ENCODE measurements at regions not wholly inside any gene's neighbourhood (a gene's known extent, or its start where the extent isn't known, plus 50 kb on each side); places are given as distances from the start of the nearest gene placed in this dataset.

- Histone ChIP-seq H3K4me1 (ENCODE audit: control insufficient read depth in 4 of 4, insufficient read depth in 4 of 4, low read length in 3 of 4) (no peaks in the 10 kb centered on the region), H3K9ac (ENCODE audit: low read depth in 1 of 2, low read length in 2 of 2) (no peak overlapping the region)
These were observed 75.6 kb upstream of the SRD5A3 start for GRCh38 chr4:55270481-55270880.

More at GRCh38 chr4:55270481-55270880, 75.6 kb upstream of the SRD5A3 start:
- WGBS, result 68% methylated on average over 2 of the region's 2 CpGs
- Histone ChIP-seq H3K9me3 (ENCODE audit: control insufficient read depth in 4 of 4, low read length in 3 of 4) (no peaks in the 10 kb centered on the region), H3K4me3 (ENCODE audit: low read depth in 1 of 3, low read length in 3 of 3) (no peak overlapping the region), H3K36me3 (ENCODE audit: control insufficient read depth in 4 of 4, insufficient read depth in 3 of 4, low read depth in 1 of 4, low read length in 3 of 4) (no peaks in the 10 kb centered on the region), H3K27ac (ENCODE audit: low read depth in 1 of 2, low read length in 2 of 2) (no peak overlapping the region), H3K27me3 (ENCODE audit: control insufficient read depth in 4 of 4, insufficient read depth in 4 of 4, low read length in 3 of 4) (peaks cover 0 to 6% (median 0%) of the 10 kb centered on the region in 4 donors)
- DNase-seq (ENCODE audit: low spot score), result no peak
- TF ChIP-seq HNF4G (IDR thresholded peaks at IDR 0.05) (no peak), NR2F2 (IDR thresholded peaks at IDR 0.05) (no peak), EGR1 (IDR thresholded peaks at IDR 0.05; ENCODE audit: low read depth in 2 of 2) (no peak), FOXA1 (IDR thresholded peaks at IDR 0.05) (no peak), HNF4A (conservative IDR thresholded peaks at IDR 0.05) (no peak), ZBTB33 (IDR thresholded peaks at IDR 0.05) (no peak), TAF1 (conservative IDR thresholded peaks at IDR 0.05) (no peak), REST (IDR thresholded peaks at IDR 0.05) (no peak), JUND (IDR thresholded peaks at IDR 0.05) (no peak), RAD21 (IDR thresholded peaks at IDR 0.05) (no peak), CTCF (IDR thresholded peaks at IDR 0.05; ENCODE audit: low read depth, low read length, missing input control) (no peak), MAX (IDR thresholded peaks at IDR 0.05) (no peak)
